Fibroblast of villous mesenchyme (primary cell): ENCODE measurements at regions not wholly inside any gene's neighbourhood (a gene's known extent, or its start where the extent isn't known, plus 50 kb on each side); places are given as distances from the start of the nearest gene placed in this dataset.

Source experiments
- DNase-seq: peaks from one replicate; pipeline ENCODE4 v3.0.0-alpha.2; 2010; ENCODE audit warnings: low read depth
- H3K4me3 ChIP-seq: 2 replicates; pipeline ENCODE4 v1.5.1; 2011; ENCODE audit warnings: low read depth, mild to moderate bottlenecking, low read length
- CTCF ChIP-seq: IDR thresholded peaks from 2 replicates; pipeline ENCODE4 v1.5.1; 2012; ENCODE audit warnings: low read depth, mild to moderate bottlenecking, low read length; ENCODE audit not compliant: insufficient read depth

DNA sequence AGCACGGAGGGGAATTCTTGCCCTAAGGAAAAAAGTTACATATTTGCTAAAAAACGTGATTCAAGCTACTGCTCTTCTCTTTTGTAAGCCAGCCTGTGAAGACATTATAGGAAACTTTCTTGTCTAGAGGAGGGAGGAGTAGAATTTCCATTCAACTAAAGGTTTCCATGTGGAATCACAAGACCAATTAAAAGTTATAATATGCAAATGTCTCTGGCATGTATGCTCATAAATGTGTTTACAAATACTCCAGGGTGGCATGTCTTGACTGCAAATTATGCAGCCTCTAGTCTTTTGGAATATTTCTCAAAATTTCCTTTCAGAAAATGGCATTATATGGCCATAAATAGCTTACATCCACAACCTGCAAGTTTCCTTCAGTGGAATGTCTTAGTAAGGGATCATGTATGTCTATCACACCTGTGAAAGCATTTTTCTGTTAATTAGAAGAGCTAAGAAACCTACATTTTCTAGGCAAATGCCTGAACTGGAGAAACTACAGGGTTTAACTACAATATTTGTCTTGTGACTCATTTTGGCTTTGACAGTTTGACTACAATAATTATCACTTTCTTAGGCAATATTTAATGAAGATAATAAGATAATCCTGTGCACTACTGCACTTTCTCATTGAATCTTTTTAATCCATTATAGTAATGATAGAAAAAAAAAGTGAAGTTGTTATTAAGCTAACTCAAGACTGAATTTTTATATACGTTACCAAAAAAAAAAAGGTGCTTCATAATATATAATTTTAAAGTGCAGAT lies 111.1 kb upstream of the C10orf90 start:
- no peak for DNase-seq
- TF ChIP-seq CTCF: no peak
- no peak overlapping the region for H3K4me3 ChIP-seq

DNA sequence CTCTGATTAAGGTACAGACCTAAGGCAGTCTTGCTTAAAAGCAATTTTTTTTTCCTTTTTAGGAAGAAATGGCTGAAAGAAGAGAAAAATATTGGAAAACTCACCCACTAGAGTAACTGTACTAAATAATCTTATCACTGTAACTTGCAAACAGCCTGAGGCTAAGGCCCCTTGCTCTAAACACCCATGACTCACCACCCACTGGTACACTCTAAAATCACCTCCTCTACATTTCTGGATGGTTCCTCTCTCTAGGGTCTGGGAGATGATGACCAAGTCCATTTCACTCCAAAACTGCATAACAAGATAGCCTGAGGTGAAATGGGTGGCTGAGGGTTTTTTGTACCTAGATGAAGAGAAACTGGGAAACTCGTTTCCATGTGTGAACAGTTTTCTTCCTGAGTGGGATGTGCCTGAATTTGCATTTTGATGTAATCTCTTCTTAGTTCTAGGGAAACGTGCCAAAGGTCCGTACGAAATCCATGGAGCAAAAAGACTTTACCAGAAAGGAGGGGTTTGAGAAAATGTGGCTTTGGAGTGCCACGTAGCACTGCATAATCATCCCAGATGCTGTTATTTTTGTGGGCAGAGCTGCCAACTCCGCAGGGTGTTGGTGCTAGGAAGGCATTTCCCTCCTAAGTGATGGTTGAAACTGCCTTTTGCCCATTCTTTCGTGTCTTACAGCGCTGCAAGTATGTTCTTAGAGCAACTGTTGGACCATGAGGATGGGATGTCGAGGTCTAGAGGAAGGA lies 113.5 kb upstream of the C10orf90 start:
- no peak overlapping the region for H3K4me3 ChIP-seq
- DNase-seq: no peak
- TF ChIP-seq CTCF: no peak

GRCh38 chr10:126787201-126787600 lies 116.7 kb upstream of the C10orf90 start:
- no peak for TF ChIP-seq CTCF
- no peak for DNase-seq
- no peak overlapping the region for H3K4me3 ChIP-seq

GRCh38 chr10:126795318-126795717 lies 109.9 kb upstream of the DOCK1 start:
- no peak for DNase-seq
- no peak overlapping the region for H3K4me3 ChIP-seq
- TF ChIP-seq CTCF: no peak

- DNase-seq: no peak
- no peak overlapping the region for H3K4me3 ChIP-seq
- no peak for TF ChIP-seq CTCF
Measured at GRCh38 chr10:126798649-126799048, 106.6 kb upstream of the DOCK1 start.

DNA sequence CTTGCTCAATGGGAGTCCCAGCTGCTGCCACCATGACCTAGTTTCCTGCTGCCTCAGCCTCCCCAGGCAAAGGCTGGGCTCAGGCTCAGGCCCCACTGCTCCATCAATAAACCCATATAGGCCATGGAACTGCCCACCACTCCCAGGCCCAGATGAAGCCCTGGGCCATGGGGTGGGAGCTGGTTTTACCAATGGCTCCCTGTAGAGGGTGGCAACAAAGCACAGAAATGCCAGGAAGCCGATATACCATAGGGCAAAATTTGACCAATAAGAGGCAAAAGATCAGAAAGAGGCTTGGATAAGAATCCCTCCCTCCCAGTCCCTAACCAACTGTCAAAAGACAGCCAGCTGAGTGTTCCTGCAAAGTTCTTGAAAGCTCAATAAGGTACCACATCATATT lies 101.8 kb upstream of the DOCK1 start:
- H3K4me3 ChIP-seq: no peak overlapping the region
- no peak for DNase-seq
- TF ChIP-seq CTCF: no peak
